ENCODE measurements at regions not wholly inside any gene's neighbourhood (a gene's known extent, or its start where the extent isn't known, plus 50 kb on each side); places are given as distances from the start of the nearest gene placed in this dataset.
A peak's percentile ranks its signal among the peaks of the same experiment; 100 is the strongest.

GRCh38 chr14:45531022-45531421 lies 278.0 kb upstream of the MIS18BP1 start:
- H3K4me1 ChIP-seq, result no peaks in the 10 kb centered on the region
- 59 to 60% methylated on average over 2 of the region's 2 CpGs for WGBS, 2 donors
- no peak overlapping the region for H3K4me3 ChIP-seq
- H3K9me3 ChIP-seq, result peaks cover 0 to 3% (median 0%) of the 10 kb centered on the region in 4 donors
- no peak for DNase-seq
- no peak for ATAC-seq
- no peak overlapping the region for H3K27ac ChIP-seq
- no peaks in the 10 kb centered on the region for H3K27me3 ChIP-seq
- FAIRE-seq, result no peak
- intact Hi-C loops (cut with DNase I), result loop anchor here in 1 of 3 donors (10.0 kb wide), 1 partner anchor 96 kb away; no protein-coding TSS in a partner anchor
- no peaks in the 10 kb centered on the region for H3K36me3 ChIP-seq
- TF ChIP-seq CTCF (IDR thresholded peaks at IDR 0.05), result no peak

- peak in 4 of 6 donors; percentile 25 to 67 (median 55) for DNase-seq
- Histone ChIP-seq H3K9me3 (peaks cover 0 to 3% (median 0%) of the 10 kb centered on the region in 4 donors), H3K4me1 (no peaks in the 10 kb centered on the region), H3K27me3 (no peaks in the 10 kb centered on the region), H3K36me3 (no peaks in the 10 kb centered on the region), H3K27ac (no peak overlapping the region), H3K4me3 (no peak overlapping the region)
- FAIRE-seq, result no peak
- TF ChIP-seq CTCF (IDR thresholded peaks at IDR 0.05), result peak; percentile 27 to 42 (median 36)
- WGBS, 2 donors, result 52 to 53% methylated on average over 14 of the region's 14 CpGs
- intact Hi-C loops (cut with DNase I), result no loop called here
- peak; percentile 88 to 94 (median 93) for ATAC-seq
These were observed 273.9 kb upstream of the MIS18BP1 start for GRCh38 chr14:45526715-45527549.

GRCh38 chr14:45519766-45520165 lies 266.8 kb upstream of the MIS18BP1 start:
- Histone ChIP-seq H3K9me3 (no peaks in the 10 kb centered on the region), H3K27me3 (no peaks in the 10 kb centered on the region), H3K27ac (no peak overlapping the region), H3K36me3 (no peaks in the 10 kb centered on the region), H3K4me1 (no peaks in the 10 kb centered on the region), H3K4me3 (no peak overlapping the region)
- DNase-seq (no peak), ATAC-seq (no peak), FAIRE-seq (no peak)
- intact Hi-C loops (cut with DNase I), result no loop called here
- TF ChIP-seq CTCF (IDR thresholded peaks at IDR 0.05), result no peak
- WGBS, 2 donors, result 62 to 73% methylated on average over 1 of the region's 1 CpG

GRCh38 chr14:45492876-45493275 lies 239.9 kb upstream of the MIS18BP1 start:
- ATAC-seq (no peak), FAIRE-seq (no peak), DNase-seq (peak in 1 of 6 donors; percentile 13)
- H3K27me3 ChIP-seq, result no peaks in the 10 kb centered on the region
- no peaks in the 10 kb centered on the region for H3K36me3 ChIP-seq
- intact Hi-C loops (cut with DNase I), result no loop called here
- no peaks in the 10 kb centered on the region for H3K9me3 ChIP-seq
- no peak for TF ChIP-seq CTCF (IDR thresholded peaks at IDR 0.05)
- H3K4me1 ChIP-seq, result peaks cover 0 to 2% (median 0%) of the 10 kb centered on the region in 3 donors
- H3K4me3 ChIP-seq, result no peak overlapping the region
- 61 to 65% methylated on average over 4 of the region's 4 CpGs for WGBS, 2 donors
- no peak overlapping the region for H3K27ac ChIP-seq

- WGBS, 2 donors, result 31 to 38% methylated on average over 3 of the region's 3 CpGs
- Histone ChIP-seq H3K4me3 (no peak overlapping the region), H3K36me3 (no peaks in the 10 kb centered on the region), H3K9me3 (no peaks in the 10 kb centered on the region), H3K27me3 (no peaks in the 10 kb centered on the region), H3K27ac (peak overlapping the region in 1 of 4 donors; percentile 22), H3K4me1 (peaks cover 0 to 2% (median 0%) of the 10 kb centered on the region in 3 donors)
- FAIRE-seq, result no peak
- TF ChIP-seq CTCF (IDR thresholded peaks at IDR 0.05), result no peak
- DNase-seq, result peak; percentile 33 to 84 (median 60)
- intact Hi-C loops (cut with DNase I), result no loop called here
- peak; percentile 90 to 96 (median 94) for ATAC-seq
These were observed 238.9 kb upstream of the MIS18BP1 start for GRCh38 chr14:45491914-45492313.

Data from pancreas (tissue), 10 donors.